ENCODE measurements at regions not wholly inside any gene's neighbourhood (a gene's known extent, or its start where the extent isn't known, plus 50 kb on each side); places are given as distances from the start of the nearest gene placed in this dataset.
"Not testable (repeated sequence)": the region's sequence is repeated elsewhere in the genome, so short reads cannot be mapped to it uniquely, and the experiment has no call there.

- not testable (repeated sequence) for DNase-seq
These were observed 1281.3 kb upstream of the TMEM132C start for GRCh38 chr12:126985663-126986062.

- DNase-seq, result no peak
These were observed 1277.4 kb upstream of the TMEM132C start for GRCh38 chr12:126989532-126989931.

- DNase-seq, result no peak
These were observed 1273.1 kb upstream of the TMEM132C start for GRCh38 chr12:126993898-126994297.

- no peak for DNase-seq
These were observed 1272.4 kb upstream of the TMEM132C start for GRCh38 chr12:126994599-126994998.

- no peak for DNase-seq
These were observed 1268.9 kb upstream of the TMEM132C start for GRCh38 chr12:126998031-126998430.

- peak in 3 of 56 donors; percentile 8 to 27 (median 10) for DNase-seq
These were observed 1268.2 kb upstream of the TMEM132C start for GRCh38 chr12:126998747-126999285.

GRCh38 chr12:126999352-126999751, 1267.6 kb upstream of the TMEM132C start:
- no peak for DNase-seq

GRCh38 chr12:127005406-127005805, 1261.6 kb upstream of the TMEM132C start:
- no peak for DNase-seq

- no peak for DNase-seq
These were observed 1260.0 kb upstream of the TMEM132C start for GRCh38 chr12:127006972-127007371.

- DNase-seq, result no peak
These were observed 1258.1 kb upstream of the TMEM132C start for GRCh38 chr12:127008755-127009403.

- DNase-seq, result no peak
These were observed 1254.9 kb upstream of the TMEM132C start for GRCh38 chr12:127012109-127012508.

- no peak for DNase-seq
These were observed 1253.8 kb upstream of the TMEM132C start for GRCh38 chr12:127013197-127013596.

- no peak for DNase-seq
These were observed 1252.9 kb upstream of the TMEM132C start for GRCh38 chr12:127014079-127014478.

- no peak for DNase-seq
These were observed 1242.2 kb upstream of the TMEM132C start for GRCh38 chr12:127024791-127025190.

GRCh38 chr12:127025545-127025944, 1241.4 kb upstream of the TMEM132C start:
- DNase-seq, result no peak

GRCh38 chr12:127035011-127035879, 1231.7 kb upstream of the TMEM132C start:
- no peak for DNase-seq

- no peak for DNase-seq
These were observed 1228.8 kb upstream of the TMEM132C start for GRCh38 chr12:127038152-127038551.

- no peak for DNase-seq
These were observed 1228.2 kb upstream of the TMEM132C start for GRCh38 chr12:127038761-127039160.

- DNase-seq, result no peak
These were observed 1224.9 kb upstream of the TMEM132C start for GRCh38 chr12:127041985-127042625.

- no peak for DNase-seq
These were observed 1223.2 kb upstream of the TMEM132C start for GRCh38 chr12:127043731-127044130.

GRCh38 chr12:127044836-127045235, 1222.1 kb upstream of the TMEM132C start:
- no peak for DNase-seq

GRCh38 chr12:127046467-127046866, 1220.5 kb upstream of the TMEM132C start:
- DNase-seq, result no peak
